ENCODE measurements at regions not wholly inside any gene's neighbourhood (a gene's known extent, or its start where the extent isn't known, plus 50 kb on each side); places are given as distances from the start of the nearest gene placed in this dataset.

- H3K27ac ChIP-seq (replicated peaks): no peak overlapping the region
- no peak overlapping the region for H3K4me3 ChIP-seq (replicated peaks; ENCODE audit: insufficient read depth, low read length)
- TF ChIP-seq GABPA (IDR thresholded peaks at IDR 0.05; ENCODE audit: low read depth) (no peak), POLR2AphosphoS5 (IDR thresholded peaks at IDR 0.05; ENCODE audit: low read depth) (no peak), SPI1 (IDR thresholded peaks at IDR 0.05; ENCODE audit: borderline replicate concordance, low read depth) (no peak)
- TF ChIP-seq, protein P1, sequence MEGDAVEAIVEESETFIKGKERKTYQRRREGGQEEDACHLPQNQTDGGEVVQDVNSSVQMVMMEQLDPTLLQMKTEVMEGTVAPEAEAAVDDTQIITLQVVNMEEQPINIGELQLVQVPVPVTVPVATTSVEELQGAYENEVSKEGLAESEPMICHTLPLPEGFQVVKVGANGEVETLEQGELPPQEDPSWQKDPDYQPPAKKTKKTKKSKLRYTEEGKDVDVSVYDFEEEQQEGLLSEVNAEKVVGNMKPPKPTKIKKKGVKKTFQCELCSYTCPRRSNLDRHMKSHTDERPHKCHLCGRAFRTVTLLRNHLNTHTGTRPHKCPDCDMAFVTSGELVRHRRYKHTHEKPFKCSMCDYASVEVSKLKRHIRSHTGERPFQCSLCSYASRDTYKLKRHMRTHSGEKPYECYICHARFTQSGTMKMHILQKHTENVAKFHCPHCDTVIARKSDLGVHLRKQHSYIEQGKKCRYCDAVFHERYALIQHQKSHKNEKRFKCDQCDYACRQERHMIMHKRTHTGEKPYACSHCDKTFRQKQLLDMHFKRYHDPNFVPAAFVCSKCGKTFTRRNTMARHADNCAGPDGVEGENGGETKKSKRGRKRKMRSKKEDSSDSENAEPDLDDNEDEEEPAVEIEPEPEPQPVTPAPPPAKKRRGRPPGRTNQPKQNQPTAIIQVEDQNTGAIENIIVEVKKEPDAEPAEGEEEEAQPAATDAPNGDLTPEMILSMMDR (IDR thresholded peaks at IDR 0.05; ENCODE audit: insufficient read depth, low read length): no peak
- TF ChIP-seq, protein P2, sequence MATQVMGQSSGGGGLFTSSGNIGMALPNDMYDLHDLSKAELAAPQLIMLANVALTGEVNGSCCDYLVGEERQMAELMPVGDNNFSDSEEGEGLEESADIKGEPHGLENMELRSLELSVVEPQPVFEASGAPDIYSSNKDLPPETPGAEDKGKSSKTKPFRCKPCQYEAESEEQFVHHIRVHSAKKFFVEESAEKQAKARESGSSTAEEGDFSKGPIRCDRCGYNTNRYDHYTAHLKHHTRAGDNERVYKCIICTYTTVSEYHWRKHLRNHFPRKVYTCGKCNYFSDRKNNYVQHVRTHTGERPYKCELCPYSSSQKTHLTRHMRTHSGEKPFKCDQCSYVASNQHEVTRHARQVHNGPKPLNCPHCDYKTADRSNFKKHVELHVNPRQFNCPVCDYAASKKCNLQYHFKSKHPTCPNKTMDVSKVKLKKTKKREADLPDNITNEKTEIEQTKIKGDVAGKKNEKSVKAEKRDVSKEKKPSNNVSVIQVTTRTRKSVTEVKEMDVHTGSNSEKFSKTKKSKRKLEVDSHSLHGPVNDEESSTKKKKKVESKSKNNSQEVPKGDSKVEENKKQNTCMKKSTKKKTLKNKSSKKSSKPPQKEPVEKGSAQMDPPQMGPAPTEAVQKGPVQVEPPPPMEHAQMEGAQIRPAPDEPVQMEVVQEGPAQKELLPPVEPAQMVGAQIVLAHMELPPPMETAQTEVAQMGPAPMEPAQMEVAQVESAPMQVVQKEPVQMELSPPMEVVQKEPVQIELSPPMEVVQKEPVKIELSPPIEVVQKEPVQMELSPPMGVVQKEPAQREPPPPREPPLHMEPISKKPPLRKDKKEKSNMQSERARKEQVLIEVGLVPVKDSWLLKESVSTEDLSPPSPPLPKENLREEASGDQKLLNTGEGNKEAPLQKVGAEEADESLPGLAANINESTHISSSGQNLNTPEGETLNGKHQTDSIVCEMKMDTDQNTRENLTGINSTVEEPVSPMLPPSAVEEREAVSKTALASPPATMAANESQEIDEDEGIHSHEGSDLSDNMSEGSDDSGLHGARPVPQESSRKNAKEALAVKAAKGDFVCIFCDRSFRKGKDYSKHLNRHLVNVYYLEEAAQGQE (IDR thresholded peaks at IDR 0.05; ENCODE audit: insufficient replicate concordance, low read depth): no peak
- H3K27me3 ChIP-seq (ENCODE audit: insufficient read depth, poor library complexity, severe bottlenecking): no peaks in the 10 kb centered on the region
- DNase-seq (ENCODE audit: low read depth in 1 of 2, low spot score in 1 of 2): no peak
Observed at GRCh38 chr3:194225988-194226663, 90.2 kb downstream of the HES1 start.

- Histone ChIP-seq H3K4me3 (replicated peaks; ENCODE audit: insufficient read depth, low read length) (no peak overlapping the region), H3K27ac (replicated peaks) (no peak overlapping the region), H3K27me3 (ENCODE audit: insufficient read depth, poor library complexity, severe bottlenecking) (no peaks in the 10 kb centered on the region)
- TF ChIP-seq SPI1 (IDR thresholded peaks at IDR 0.05; ENCODE audit: borderline replicate concordance, low read depth) (no peak), GABPA (IDR thresholded peaks at IDR 0.05; ENCODE audit: low read depth) (no peak), POLR2AphosphoS5 (IDR thresholded peaks at IDR 0.05; ENCODE audit: low read depth) (no peak)
- TF ChIP-seq, protein P1 (IDR thresholded peaks at IDR 0.05; ENCODE audit: insufficient read depth, low read length): no peak
- TF ChIP-seq, protein P2 (IDR thresholded peaks at IDR 0.05; ENCODE audit: insufficient replicate concordance, low read depth): no peak
- DNase-seq (ENCODE audit: low read depth in 1 of 2, low spot score in 1 of 2): no peak
Observed at GRCh38 chr3:194231929-194232832, 96.2 kb downstream of the HES1 start.

GRCh38 chr3:194233150-194233549 is 97.2 kb downstream of the HES1 start:
- Histone ChIP-seq H3K4me3 (replicated peaks; ENCODE audit: insufficient read depth, low read length) (no peak overlapping the region), H3K27me3 (ENCODE audit: insufficient read depth, poor library complexity, severe bottlenecking) (no peaks in the 10 kb centered on the region), H3K27ac (replicated peaks) (no peak overlapping the region)
- TF ChIP-seq SPI1 (IDR thresholded peaks at IDR 0.05; ENCODE audit: borderline replicate concordance, low read depth): no peak
- TF ChIP-seq POLR2AphosphoS5 (IDR thresholded peaks at IDR 0.05; ENCODE audit: low read depth): no peak
- no peak for TF ChIP-seq GABPA (IDR thresholded peaks at IDR 0.05; ENCODE audit: low read depth)
- no peak for DNase-seq (ENCODE audit: low read depth in 1 of 2, low spot score in 1 of 2)

- DNase-seq (ENCODE audit: low read depth in 1 of 2, low spot score in 1 of 2): no peak
- no peaks in the 10 kb centered on the region for H3K27me3 ChIP-seq (ENCODE audit: insufficient read depth, poor library complexity, severe bottlenecking)
- no peak overlapping the region for H3K27ac ChIP-seq (replicated peaks)
- no peak overlapping the region for H3K4me3 ChIP-seq (replicated peaks; ENCODE audit: insufficient read depth, low read length)
- TF ChIP-seq, protein P2 (IDR thresholded peaks at IDR 0.05; ENCODE audit: insufficient replicate concordance, low read depth): no peak
- TF ChIP-seq GABPA (IDR thresholded peaks at IDR 0.05; ENCODE audit: low read depth) (no peak), SPI1 (IDR thresholded peaks at IDR 0.05; ENCODE audit: borderline replicate concordance, low read depth) (no peak), POLR2AphosphoS5 (IDR thresholded peaks at IDR 0.05; ENCODE audit: low read depth) (no peak)
- TF ChIP-seq, protein P1 (IDR thresholded peaks at IDR 0.05; ENCODE audit: insufficient read depth, low read length): no peak
Observed at GRCh38 chr3:194235160-194235559, 99.2 kb downstream of the HES1 start.

Data from HL-60 (cell line).